HG02981 (cell line): ENCODE measurements at regions not wholly inside any gene's neighbourhood (a gene's known extent, or its start where the extent isn't known, plus 50 kb on each side); places are given as distances from the start of the nearest gene placed in this dataset.

Experiments
- ATAC-seq: cut with Tn5 transposase; IDR thresholded peaks from one replicate; pipeline ENCODE4 v1.9.1; 2021; ENCODE audit warnings: mild to moderate bottlenecking, moderate library complexity; ENCODE audit not compliant: unreplicated experiment

DNA sequence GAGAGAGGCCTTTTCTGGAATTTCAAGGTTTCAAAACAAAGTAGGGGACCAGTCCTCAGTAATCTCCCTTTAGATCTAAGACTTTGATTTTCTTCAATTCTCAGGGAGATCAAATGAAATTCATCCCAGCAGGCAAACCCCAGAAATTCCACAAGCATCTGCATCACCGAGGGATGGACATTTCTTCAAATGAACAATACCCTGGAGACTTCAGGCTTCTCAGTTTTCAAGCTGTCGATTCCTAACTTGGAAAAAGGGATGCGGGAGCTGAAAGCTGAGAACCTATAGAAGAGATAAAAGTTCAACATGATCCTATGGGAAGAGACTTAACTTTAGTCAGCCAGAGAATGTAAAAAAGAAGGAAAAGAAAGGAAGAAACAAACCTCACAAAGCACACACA, 296.9 kb upstream of the CDH5 start:
- no peak for ATAC-seq

GRCh38 chr16:66066404-66066803, 300.1 kb upstream of the CDH5 start:
- no peak for ATAC-seq

GRCh38 chr16:66065925-66066324, 300.6 kb upstream of the CDH5 start:
- ATAC-seq = no peak

- ATAC-seq = no peak
These were observed 301.5 kb upstream of the CDH5 start for GRCh38 chr16:66064801-66065530.

DNA sequence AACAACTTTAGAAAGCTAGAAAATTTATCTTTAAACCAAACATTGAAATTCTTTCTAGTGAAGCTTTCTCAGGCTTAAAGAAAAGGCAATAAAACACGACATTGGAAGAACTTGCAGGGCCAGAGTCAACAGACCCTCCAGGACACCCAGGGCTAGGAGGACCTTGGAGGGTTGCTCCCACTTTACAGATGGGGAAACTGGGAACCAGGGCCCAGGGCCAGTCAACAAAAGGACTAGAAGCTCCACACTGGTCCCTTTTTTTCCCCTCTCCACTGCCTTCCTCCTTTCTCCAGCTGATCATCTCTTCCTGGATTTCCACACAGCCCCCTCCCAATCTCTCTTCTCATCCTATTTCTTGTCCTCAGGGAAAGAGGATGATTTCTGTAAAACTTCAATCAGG, 307.7 kb upstream of the CDH5 start:
- ATAC-seq = no peak

- no peak for ATAC-seq
These were observed 308.3 kb upstream of the CDH5 start for GRCh38 chr16:66058172-66058691.

- ATAC-seq = no peak
These were observed 309.4 kb upstream of the CDH5 start for GRCh38 chr16:66057057-66057456.

GRCh38 chr16:66054095-66054494, 312.4 kb upstream of the CDH5 start:
- no peak for ATAC-seq

DNA sequence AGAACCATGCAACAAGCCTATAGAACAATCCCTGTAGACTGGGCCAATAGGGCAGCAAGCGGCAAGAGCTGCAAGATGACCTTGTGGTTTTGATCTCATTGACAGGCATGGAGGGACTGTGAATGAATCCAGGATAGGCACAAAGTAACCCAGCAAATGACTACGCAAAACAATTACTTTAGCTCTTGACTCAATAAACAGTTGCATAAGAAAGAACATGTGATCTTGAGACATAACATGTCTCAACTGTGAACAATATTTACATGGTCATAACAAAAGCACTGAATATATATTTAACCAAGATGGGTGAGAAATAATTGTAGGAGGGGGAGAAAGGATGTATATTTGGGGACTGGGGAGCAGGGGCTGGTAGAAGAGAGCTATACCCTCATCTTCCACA, 313.7 kb upstream of the CDH5 start:
- no peak for ATAC-seq

- no peak for ATAC-seq
These were observed 315.5 kb upstream of the CDH5 start for GRCh38 chr16:66050991-66051390.

GRCh38 chr16:66049865-66050264, 316.6 kb upstream of the CDH5 start:
- no peak for ATAC-seq

DNA sequence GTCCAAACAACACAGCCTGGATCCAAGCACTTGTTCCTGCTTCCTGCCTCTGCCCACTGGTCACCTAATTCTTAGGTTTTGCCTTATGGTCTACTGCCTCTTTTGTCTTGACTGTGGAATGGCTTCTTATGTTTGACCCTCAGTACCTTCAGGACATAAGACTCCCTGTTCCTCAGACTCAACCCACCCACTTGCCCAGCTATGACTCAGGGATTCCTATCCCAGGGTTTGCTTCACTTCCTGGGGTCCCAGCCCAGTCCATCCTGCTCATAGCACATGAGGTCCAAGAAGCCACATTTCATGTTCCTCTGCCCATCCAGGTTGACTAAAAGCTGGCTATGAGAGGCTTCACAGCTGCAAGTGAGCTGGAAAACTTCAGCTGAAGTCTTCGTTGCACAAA, 320.9 kb upstream of the CDH5 start:
- no peak for ATAC-seq

GRCh38 chr16:66044556-66044955, 321.9 kb upstream of the CDH5 start:
- no peak for ATAC-seq

GRCh38 chr16:66044089-66044488, 322.4 kb upstream of the CDH5 start:
- ATAC-seq = no peak

GRCh38 chr16:66043326-66043725, 323.2 kb upstream of the CDH5 start:
- no peak for ATAC-seq

DNA sequence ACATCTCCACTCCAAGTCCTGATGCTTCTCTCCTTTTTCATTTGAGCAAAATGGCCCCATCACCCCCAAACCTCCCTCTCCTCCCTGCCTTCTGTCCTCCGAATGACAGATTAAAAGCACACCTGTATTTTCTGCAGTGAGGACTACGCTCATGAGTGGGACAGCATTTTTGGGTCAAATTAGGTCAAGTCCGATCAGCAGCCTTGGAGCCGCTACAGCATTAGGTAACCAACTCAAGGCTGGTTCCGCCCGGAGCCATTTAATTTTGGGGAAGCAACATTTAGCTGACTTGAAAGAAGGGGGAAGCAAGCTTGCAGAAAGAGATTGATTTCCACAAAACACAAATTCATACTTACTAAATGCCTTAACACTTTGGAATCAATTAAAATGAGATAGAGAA, 324.1 kb upstream of the CDH5 start:
- no peak for ATAC-seq

- ATAC-seq = no peak
These were observed 324.6 kb upstream of the CDH5 start for GRCh38 chr16:66041907-66042306.

DNA sequence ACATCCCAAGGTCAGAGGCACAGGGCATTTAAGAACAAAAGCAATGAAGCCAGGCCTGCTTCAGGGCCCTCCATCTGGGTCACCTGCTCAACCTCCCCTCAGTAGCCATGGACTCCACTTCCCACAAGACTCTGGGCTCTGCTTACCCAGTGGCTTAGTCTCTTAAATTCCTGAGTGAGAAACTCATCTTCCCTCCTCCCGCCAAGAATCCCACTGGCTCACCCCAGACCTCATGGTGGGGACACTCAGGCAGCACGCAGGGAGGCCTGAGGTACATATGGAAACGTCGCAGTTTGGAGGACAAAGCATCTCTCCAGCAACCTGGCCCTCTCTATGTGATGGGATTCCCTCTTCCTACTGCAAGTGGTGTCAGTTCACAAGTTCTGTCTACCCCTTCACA, 326.7 kb upstream of the CDH5 start:
- no peak for ATAC-seq

GRCh38 chr16:66036793-66037715, 329.4 kb upstream of the CDH5 start:
- ATAC-seq = no peak

- ATAC-seq = no peak
These were observed 330.3 kb upstream of the CDH5 start for GRCh38 chr16:66036184-66036583.

DNA sequence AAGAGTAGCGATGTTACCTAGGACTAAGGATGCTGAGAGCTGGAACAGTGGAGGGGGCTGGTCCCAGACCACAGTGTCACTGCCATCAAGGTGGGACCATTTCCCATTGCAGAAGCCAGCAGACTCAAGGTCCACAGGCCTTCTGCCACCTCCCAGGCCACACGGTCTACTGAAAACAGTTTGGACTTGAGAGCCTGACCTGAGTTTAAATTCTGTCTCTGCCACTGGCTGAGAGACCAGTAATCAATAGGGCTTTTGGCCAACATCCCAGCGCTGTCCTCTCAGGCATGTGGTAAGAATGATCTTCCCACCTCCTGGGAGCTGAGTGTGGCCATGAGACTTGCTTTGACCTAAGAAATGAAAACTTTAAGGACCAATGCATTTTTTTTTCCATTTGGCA, 331.4 kb upstream of the CDH5 start:
- ATAC-seq = no peak

DNA sequence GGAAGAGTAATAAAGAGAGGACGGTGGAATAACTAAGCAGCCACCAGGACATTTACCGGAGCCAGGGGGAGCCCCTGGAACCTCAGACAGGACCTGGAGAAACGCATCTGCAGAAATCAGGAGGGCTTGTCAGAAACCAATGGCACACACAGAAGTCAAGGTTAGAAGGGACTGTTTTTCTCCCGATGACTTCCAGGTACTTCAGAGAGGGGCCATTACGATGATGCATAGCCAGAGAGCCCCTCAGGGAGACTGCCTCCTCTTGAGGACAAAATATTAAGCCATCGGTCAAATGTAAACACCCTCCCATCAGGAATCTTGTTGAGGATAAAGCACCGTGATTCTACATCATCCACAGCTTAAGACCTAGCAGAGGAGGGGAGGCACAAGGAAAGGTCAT, 333.6 kb upstream of the CDH5 start:
- ATAC-seq = no peak
